NCI-H146 (cell line): ENCODE measurements at regions not wholly inside any gene's neighbourhood (a gene's known extent, or its start where the extent isn't known, plus 50 kb on each side); places are given as distances from the start of the nearest gene placed in this dataset.
"Not testable (repeated sequence)": the region's sequence is repeated elsewhere in the genome, so short reads cannot be mapped to it uniquely, and the experiment has no call there.

Experiments used
- DNase-seq: peaks from one replicate; lab custom pipeline; 2025; lab: John Stamatoyannopoulos, UW

GRCh38 chr11:41519696-41520095 is 60.2 kb upstream of the LRRC4C start:
- DNase-seq = peak; percentile 77

- DNase-seq = no peak
These were observed 62.9 kb upstream of the LRRC4C start for GRCh38 chr11:41522391-41522790.

GRCh38 chr11:41522899-41523672 is 63.6 kb upstream of the LRRC4C start:
- no peak for DNase-seq

GRCh38 chr11:41527530-41527929 is 68.1 kb upstream of the LRRC4C start:
- DNase-seq = no peak

GRCh38 chr11:41532413-41532812 is 73.0 kb upstream of the LRRC4C start:
- DNase-seq = no peak

- no peak for DNase-seq
These were observed 74.3 kb upstream of the LRRC4C start for GRCh38 chr11:41533761-41534160.

GRCh38 chr11:41534391-41534790 is 74.9 kb upstream of the LRRC4C start:
- no peak for DNase-seq

GRCh38 chr11:41534861-41535260 is 75.4 kb upstream of the LRRC4C start:
- DNase-seq = no peak

- no peak for DNase-seq
These were observed 76.6 kb upstream of the LRRC4C start for GRCh38 chr11:41536021-41536568.

- DNase-seq = not testable (repeated sequence)
These were observed 85.5 kb upstream of the LRRC4C start for GRCh38 chr11:41544902-41545301.

GRCh38 chr11:41578421-41579051 is 119.1 kb upstream of the LRRC4C start:
- DNase-seq = no peak

GRCh38 chr11:41579546-41579945 is 120.1 kb upstream of the LRRC4C start:
- no peak for DNase-seq

GRCh38 chr11:41609511-41609910 is 150.1 kb upstream of the LRRC4C start:
- no peak for DNase-seq

- DNase-seq = no peak
These were observed 153.0 kb upstream of the LRRC4C start for GRCh38 chr11:41612415-41612814.

GRCh38 chr11:41613326-41613725 is 153.9 kb upstream of the LRRC4C start:
- no peak for DNase-seq

GRCh38 chr11:41622707-41623359 is 163.4 kb upstream of the LRRC4C start:
- DNase-seq = no peak

GRCh38 chr11:41659985-41660384 is 200.5 kb upstream of the LRRC4C start:
- no peak for DNase-seq

- no peak for DNase-seq
These were observed 201.1 kb upstream of the LRRC4C start for GRCh38 chr11:41660585-41660984.

GRCh38 chr11:41665441-41666360 is 206.2 kb upstream of the LRRC4C start:
- no peak for DNase-seq

- DNase-seq = no peak
These were observed 207.7 kb upstream of the LRRC4C start for GRCh38 chr11:41666951-41667653.

GRCh38 chr11:41675205-41675604 is 215.8 kb upstream of the LRRC4C start:
- no peak for DNase-seq
